Stimulated activated CD4-positive, alpha-beta T cell treated with anti-CD3 and anti-CD28 coated beads, Interleukin-4, amount 100 ng/mL, for 4 hours (primary cell): ENCODE measurements at regions not wholly inside any gene's neighbourhood (a gene's known extent, or its start where the extent isn't known, plus 50 kb on each side); places are given as distances from the start of the nearest gene placed in this dataset.

ENCODE experiments used
- DNase-seq, 2 experiments: peaks; one replicate each; pipeline ENCODE4 v3.0.0-alpha.2; 2020

DNA sequence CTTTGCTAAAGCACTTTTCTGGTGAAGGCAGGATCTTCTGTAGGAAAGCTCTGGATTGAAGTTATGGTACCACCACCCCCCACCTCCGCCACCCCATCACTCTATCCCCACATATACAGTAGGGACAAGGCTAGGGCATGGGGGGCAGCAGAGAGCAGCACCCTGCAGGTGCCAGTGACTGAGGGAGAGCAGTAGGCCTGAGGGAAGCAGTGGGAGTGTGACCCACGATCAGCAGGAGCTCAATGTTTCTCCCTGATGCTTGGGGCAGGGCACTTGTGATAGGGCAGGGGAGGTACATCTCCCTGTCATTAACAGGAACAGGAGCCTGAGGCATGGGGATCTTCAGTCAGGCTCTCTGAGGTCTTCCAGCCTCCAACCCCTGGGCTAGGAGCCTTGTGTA lies 121.6 kb downstream of the ZFP36L2 start:
- DNase-seq, result no peak

- no peak for DNase-seq
Observed at GRCh38 chr2:43104106-43104505, 122.3 kb downstream of the ZFP36L2 start.

GRCh38 chr2:43103093-43103404 lies 123.4 kb downstream of the ZFP36L2 start:
- no peak for DNase-seq

DNA sequence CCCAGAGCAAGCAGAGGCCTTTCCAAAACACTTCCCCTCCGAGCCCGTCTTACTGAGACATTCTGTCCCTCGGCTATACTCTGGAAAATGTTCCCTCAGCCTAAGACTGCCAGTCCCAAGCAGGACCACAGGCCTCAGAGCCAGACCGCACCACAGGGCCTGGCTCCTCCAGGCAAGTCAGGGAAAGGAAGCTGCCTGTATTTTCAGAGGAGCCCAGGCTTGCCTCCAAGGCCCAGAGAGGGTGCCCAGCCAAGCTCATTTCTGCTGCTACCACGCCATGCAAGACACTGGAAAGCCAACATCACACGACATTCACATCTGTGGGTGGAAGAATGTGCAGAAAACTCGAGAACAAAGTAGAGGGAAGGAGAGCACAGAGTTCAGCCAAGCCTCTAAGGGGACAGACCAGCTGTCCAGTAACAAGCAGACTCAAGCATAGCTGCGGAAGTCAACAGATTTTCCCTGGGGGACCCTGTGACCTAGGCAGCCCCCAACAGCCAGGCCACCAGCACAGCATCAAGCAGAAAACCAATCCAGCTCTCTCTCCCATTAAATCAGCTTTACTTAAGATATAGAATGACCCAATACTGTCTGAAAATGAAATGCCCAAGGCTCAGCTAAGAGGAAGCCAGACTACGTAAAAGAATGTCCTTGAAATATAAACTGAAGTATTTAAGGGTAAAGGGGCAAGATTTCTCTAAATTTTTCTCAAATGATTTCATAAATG lies 123.9 kb downstream of the ZFP36L2 start:
- DNase-seq, result no peak

DNA sequence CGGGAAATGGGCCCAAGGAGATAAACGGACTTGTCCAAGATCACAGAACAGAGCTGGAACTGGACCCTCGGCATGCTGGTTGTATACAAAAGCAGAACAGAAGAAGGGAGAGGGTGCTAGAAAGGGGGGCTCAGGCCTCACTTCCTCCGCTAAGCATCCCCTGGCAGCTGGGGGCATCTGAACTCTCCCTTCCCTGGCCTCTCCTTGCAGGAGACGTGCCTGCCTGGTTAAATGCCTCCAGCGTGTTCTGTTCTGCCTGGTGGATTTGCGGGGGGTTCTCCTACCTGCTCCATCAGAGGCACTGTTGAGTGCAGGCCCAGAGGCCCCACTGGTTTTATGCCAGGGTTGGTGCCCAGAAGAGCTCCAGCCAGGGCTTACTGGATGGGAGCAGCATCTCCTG lies 124.7 kb downstream of the ZFP36L2 start:
- no peak for DNase-seq

GRCh38 chr2:43100883-43101662 lies 125.3 kb downstream of the ZFP36L2 start:
- no peak for DNase-seq

DNA sequence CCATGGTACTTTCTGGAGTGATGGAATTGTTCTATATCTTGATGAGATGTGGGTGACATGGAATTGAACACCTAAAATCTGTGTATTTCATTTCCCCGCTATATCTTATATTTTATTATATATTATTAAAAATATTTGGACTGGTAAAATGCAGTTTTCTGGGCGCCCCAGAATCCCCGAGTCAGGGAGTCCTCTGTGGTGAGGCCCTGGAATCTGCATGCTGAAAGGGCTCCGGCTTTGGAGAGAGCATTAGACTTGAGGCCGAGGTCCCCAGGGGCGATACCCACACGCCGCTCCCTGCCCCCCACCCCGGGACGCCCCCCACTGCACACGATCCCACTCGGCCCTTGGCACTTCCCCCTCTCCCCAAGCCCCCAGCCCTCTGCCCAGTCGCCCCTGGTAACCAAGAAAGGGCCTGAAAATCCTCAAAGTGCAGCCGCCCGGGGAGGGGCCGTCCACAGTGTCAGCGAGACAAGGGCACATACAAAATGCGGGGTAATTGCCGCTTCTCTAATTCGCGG lies 126.0 kb downstream of the ZFP36L2 start:
- no peak for DNase-seq

DNA sequence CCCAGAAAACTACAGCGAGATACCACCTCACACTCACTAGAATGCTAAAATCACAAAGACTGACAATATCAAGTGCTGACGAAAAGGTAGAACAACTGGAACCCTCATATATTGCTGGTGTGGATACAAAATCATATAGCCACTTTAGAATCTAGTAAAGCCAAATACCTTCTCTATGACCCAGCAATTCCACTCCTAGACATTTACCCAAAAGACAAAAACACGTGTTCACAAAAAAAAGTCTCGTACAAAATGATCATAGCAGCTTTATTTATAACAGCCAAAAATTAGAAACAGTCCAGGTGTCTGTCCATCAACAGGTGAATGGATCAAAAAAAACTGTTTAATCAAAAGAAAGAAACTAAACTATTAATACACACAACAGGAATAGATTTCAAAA lies 126.6 kb downstream of the ZFP36L2 start:
- DNase-seq, result no peak

GRCh38 chr2:43098539-43098938 lies 127.9 kb downstream of the ZFP36L2 start:
- no peak for DNase-seq

DNA sequence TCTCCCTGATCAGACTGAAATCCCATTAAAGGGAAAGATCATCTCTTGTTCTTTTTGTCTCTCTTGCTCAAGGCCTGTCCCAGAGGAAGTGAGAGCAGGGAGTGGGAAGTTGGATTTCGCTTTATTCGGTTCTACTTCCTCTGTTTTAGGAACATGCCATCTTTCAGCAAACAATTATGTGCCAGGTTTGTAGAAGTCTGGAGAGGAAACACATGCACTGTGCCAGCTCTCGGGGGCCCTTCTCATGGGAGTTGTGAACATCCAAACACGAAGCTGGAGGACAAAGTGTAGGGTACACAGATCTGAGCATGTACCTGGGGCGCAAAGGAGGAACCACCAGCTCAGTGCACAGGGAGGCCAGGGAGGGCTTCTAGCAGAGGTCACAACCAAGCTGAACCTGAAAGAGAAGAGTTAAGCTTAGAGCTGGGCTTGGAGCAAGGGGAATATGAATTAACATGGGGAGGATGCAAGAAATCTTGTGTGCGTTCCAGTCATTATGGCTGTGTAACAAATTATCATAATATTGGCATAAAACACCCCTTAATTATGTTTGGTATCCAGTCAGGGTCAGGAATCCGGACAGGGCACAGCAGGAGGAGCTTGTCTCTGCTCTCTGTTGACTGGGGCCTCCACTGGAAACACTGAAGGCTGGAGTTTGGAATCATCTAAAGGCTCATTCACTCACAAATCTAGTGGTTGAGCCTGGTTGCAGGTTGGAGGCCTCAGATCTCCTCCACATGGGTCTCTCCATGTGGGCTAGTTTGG lies 128.6 kb downstream of the ZFP36L2 start:
- no peak for DNase-seq

DNA sequence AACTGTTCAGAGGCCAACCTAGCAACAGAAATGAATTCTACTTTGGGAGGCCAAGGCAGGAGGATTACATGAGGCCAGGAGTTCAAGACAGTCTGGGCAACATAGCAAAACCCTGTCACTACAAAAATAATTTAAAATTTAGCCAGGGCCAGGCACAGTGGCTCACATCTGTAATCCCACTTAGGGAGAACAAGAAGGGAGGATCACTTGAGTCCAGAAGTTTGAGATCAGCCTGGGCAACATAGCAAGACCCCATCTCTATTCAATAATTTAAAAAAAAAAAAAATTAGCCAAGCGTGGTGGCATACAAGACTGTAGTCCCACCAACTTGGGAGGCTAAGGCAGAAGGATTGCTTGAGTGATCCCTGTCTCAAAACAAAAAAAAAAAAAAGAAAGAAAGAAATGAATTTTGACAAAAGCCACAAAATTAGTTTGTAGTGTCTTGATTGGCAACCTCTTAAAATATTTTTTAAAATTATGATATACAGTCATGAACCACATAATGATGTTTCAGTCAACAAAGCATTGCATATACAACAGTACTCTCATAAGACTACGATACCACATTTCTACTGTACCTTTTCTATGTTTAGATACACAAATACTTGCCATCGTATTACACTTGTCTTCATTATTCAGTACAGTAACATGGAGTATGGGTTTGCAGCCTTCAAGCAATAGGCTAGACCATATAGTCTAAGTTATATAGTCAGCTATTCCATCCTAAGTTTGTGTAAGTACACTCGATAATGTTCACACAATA lies 130.7 kb downstream of the ZFP36L2 start:
- DNase-seq, result no peak

DNA sequence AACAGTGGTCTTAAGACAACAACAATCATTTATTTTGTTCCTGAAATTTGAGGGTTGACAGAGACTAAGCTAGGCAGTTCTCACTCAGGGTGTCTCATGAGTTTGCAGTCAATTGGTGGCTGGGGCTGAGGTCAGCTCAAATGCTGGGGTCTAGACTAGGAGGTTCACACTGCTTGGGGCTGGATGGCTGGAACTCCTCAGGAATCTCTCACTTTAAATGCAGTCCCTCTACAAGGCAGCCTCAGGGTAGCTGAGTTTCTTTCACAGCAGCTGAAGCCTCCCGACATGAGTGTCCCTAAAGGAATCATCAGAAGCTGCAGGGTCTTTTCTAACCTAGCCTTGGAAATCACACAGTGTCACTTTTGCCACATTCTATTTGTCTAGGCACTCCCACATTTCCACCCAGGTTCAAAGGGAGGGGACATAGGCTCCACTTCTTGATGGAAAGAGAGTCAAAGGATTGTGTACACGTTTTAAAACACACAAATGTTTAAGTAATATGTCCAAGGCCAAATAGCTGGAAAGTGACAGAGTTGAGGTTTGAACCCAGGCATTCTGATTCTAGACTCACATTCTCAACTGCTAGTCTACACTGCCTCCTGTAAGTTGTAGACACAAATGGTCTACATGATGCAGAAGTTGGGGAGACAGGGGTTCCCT lies 133.8 kb downstream of the ZFP36L2 start:
- DNase-seq, result no peak

DNA sequence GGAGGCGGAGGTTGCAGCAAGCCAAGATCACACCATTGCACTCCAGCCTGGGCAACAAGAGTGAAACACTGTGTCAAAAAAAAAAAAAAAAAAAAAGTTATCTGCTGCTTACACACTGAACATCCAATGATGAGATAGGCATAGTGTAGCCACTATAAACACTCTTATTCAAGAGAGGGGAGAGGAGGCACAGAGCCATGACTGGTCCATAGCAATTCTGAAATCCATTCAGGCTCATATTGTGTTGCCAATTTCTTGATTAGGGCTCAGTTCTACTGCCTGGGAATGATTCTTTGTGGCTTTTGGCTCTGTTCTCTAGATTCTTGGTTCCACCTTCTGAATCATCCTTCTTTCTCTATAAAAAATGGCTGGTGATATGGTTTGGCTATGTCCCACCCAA lies 136.1 kb downstream of the ZFP36L2 start:
- DNase-seq, result no peak

GRCh38 chr2:43088143-43089073 lies 138.0 kb downstream of the ZFP36L2 start:
- DNase-seq, result no peak

GRCh38 chr2:43087413-43087812 lies 139.0 kb downstream of the ZFP36L2 start:
- no peak for DNase-seq

GRCh38 chr2:43086451-43087221 lies 139.8 kb downstream of the ZFP36L2 start:
- no peak for DNase-seq

DNA sequence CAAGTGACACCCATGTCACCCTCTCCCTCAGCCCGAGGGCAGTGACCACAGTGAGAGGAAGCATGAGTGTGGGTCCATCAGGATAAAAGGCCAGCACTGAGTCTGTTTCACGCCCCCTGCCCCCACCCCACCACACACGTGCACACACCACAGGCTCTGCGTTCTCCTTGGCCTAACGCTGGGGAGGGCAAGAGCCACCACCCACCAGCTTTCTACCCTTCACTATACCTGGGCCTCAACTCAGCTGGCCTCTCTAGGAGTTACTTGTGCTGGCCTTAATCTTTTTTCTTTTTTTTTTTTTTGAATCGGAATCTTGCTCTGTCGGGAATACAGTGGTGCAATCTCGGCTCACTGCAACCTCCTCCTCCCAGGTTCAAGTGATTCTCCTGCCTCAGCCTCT lies 140.5 kb downstream of the ZFP36L2 start:
- DNase-seq, result no peak

DNA sequence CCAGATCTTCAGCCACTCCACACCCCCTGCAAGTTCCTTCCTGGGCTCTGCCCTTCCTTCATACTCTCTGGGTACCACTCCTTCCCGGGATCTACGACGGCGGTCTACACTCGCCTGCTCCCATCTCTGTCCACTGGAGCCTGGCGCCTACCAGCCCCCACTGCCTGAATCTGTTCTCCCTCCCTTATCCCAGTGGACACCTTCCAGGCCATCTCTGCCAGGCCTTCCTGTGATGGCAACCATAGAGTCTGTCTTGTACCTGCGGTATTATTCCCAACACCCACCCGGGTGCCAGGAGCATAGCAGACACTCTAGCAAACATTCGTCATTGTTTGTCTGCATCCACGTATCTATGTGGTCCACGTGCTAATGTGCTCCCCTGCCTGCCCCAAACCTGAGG lies 140.9 kb downstream of the ZFP36L2 start:
- no peak for DNase-seq

GRCh38 chr2:43084699-43085091 lies 141.7 kb downstream of the ZFP36L2 start:
- no peak for DNase-seq
